ENCODE measurements at regions not wholly inside any gene's neighbourhood (a gene's known extent, or its start where the extent isn't known, plus 50 kb on each side); places are given as distances from the start of the nearest gene placed in this dataset.
A peak's percentile ranks its signal among the peaks of the same experiment; 100 is the strongest.

- no peak for DNase-seq
Observed at GRCh38 chr13:22336460-22336859, 665.6 kb downstream of the FGF9 start.

GRCh38 chr13:22357132-22357531 is 686.3 kb downstream of the FGF9 start:
- DNase-seq = peak; percentile 28

GRCh38 chr13:22369090-22369489 is 698.2 kb downstream of the FGF9 start:
- DNase-seq = no peak

GRCh38 chr13:22369840-22370239 is 699.0 kb downstream of the FGF9 start:
- no peak for DNase-seq

GRCh38 chr13:22372261-22372660 is 701.4 kb downstream of the FGF9 start:
- DNase-seq = no peak

DNA sequence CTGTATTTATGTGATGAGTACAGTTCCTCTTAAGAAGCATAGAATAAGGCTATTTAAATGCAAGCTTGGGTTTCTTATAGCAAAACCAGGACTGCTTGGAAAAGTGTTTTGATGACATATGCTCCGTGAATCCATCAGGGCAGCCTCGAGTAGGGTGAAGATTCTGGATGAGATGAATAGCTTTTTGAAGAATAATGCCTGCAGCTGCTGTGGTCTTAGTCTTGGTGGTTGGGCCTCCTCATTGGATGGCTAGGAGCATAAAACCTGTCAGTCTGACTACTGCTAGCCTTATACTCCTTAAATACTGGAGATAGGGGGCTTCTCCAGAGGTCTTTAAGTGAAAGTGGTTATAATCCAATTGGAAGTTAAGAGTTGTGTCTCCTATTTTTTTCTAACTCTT is 704.3 kb downstream of the FGF9 start:
- DNase-seq = no peak

GRCh38 chr13:22387899-22388298 is 717.0 kb downstream of the FGF9 start:
- no peak for DNase-seq

DNA sequence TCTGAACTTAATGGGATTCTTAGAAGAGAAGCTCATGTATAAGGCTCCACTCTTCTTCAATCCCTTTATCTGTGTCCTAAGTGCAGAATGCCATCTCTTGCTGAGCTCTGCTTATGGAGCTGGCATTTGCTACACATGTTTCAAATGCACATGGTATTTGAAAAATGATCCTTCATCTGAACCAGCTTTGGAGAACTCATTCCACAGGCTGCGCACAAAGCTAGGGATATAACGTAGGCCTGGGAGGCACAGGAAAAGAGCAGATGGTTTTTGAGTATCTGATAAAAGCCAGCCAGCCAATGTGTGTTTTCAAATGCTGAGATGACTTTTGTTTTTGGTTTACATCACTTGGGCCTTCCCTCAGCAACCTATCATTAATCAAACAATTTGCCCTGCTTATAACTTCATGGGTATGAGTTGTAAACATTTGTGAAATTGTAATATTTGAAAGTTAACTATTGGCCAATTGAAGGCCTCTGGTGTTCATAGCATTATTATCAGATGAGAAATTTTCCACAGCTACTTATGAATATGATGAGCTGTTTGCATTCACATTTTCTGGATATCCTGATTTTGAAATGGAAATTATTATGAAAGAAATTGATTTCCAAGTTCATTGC is 729.0 kb downstream of the FGF9 start:
- DNase-seq = no peak

DNA sequence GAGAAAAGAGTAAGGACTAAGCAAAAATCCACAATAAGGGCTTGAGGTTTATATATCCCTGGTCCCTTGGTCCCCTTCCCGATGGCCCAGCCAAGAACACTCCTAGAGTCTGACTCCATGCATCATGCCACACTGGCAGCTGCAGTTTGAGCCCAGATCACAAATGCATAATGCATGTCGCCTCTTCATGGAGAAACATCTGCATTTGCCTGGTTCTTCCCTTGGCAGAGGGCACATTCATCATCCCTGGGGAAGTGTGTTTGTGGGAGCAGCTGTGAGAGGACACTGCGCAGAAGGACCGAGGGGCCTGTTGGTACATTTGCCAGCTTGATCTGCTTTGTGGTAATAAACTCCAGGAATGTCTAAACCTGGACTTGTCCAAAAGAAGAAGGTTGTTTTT is 731.8 kb downstream of the FGF9 start:
- no peak for DNase-seq

- DNase-seq = no peak
Observed at GRCh38 chr13:22403144-22403543, 732.3 kb downstream of the FGF9 start.

- no peak for DNase-seq
Observed at GRCh38 chr13:22405891-22406290, 735.0 kb downstream of the FGF9 start.

DNA sequence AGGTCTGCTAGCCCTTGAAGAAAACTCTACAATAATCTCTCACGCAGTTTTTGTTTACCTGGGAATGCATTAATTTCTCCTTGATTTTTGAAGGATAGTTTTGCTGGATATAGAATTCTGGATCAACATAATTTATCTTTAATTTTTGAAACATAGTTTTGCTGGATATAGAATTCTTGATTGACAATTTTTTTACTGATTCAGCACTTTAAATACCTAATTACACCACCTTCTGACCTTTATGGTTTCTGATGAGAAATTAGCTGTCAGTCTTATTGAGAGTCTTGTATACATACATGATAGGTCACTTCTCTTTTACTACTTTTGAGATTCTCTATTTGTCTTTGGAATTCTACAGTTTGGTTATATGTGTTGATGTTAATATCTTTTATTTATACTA is 741.6 kb downstream of the FGF9 start:
- DNase-seq = no peak

- DNase-seq = no peak
Observed at GRCh38 chr13:22422023-22422422, 751.1 kb downstream of the FGF9 start.

DNA sequence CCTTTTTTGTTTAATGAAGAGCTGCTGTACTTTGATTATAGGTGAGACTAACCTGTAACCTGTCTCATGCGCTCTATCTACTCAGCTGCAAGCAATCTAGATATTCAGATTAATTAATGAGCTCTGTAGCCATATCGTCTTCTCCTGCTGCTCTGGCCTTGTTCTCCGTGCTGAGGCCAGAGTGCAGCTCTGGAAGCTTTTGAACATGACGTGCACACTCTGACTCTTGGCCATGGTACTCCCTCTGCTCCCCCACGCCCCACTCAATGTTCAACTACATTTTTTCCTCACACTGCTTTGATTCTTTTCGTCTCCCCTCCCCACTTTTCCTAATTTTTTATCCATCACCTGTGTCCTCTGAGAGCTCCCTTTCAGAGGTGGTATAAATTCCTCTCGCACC is 751.8 kb downstream of the FGF9 start:
- DNase-seq = no peak

DNA sequence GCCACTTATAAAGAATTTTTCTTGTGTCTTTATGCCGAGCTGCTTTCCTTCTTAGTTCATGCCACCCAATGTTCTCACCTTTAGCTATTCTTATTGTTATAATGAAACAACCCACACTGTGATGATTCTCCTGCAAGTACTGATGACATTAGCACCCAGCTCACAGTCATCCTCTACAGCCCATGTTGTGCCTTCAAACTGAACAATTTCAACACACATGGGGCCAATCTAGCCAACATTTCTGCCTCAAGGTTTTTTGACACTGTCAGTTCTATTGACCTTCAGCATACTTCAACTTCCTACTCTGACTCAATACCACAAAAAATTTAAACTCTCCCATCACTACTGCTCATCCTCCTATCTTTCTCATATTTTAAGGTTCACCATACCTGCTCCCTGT is 752.4 kb downstream of the FGF9 start:
- DNase-seq = no peak

DNA sequence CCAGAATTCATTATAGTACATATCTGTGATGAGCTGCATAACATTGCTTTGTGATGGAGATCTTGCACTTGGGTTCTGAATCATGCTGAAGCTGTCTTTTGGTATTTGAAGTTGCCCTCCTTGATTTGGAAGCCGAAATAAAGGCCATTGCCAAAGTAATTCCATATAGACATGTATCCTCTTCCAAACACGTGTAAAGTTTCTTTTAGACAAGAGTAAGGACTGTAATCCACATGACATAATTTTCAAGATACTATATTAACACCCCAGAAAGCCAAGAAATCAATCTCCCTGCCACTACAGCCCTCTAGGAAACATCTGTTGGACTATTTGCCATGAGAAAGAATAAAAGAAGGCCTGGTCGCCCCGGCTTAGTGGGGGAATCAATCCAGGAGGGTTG is 754.2 kb downstream of the FGF9 start:
- no peak for DNase-seq

DNA sequence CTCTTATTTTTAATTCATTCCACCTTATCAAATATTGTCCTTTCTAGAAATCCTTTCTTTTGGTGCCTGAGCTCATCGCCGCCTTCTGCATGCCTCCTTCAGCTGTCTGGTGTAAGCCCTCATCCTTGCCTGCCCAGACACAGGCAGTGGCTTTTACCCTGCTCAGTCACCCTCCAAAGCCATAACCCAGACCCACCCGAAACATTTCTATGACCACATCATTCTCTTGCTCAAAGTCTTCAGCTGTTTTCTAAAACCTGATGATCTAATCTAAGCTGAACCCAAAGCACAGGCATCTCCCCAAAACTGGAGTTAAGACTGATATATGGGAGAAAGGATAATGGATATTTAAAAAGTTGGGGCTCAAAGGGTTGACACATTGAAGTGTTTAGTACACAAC is 753.7 kb upstream of the SGCG start:
- no peak for DNase-seq

GRCh38 chr13:22427783-22428182 is 753.0 kb upstream of the SGCG start:
- no peak for DNase-seq

DNA sequence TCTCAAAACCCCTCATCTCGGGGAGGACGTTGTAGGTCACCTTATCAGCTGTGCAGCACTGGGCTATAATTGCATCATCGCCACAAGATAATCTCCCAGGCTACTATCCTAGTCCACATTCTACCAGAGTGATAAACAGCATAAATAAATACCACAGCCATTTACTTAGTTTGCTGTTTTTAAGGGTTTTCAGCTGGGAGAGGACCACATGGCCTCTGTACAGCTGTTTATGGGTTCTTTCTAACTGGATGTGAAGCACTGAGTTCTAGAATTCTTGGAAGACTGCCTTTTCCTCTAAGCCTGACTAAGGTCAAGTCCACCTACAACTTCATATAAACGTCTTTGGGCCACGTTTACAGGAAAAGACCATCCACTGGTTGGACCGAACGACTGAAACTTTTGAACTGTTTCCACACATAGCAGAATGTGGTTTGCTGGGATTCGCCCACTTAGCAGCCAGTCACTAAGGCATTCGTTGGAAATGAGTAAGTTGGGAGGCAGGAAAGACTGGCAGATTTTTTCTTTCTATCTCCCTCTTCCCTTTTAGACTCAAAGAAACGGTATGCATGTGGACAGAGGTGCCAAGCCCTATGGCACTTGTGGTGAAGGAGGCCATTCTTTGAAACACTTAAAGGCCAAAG is 752.5 kb upstream of the SGCG start:
- no peak for DNase-seq

DNA sequence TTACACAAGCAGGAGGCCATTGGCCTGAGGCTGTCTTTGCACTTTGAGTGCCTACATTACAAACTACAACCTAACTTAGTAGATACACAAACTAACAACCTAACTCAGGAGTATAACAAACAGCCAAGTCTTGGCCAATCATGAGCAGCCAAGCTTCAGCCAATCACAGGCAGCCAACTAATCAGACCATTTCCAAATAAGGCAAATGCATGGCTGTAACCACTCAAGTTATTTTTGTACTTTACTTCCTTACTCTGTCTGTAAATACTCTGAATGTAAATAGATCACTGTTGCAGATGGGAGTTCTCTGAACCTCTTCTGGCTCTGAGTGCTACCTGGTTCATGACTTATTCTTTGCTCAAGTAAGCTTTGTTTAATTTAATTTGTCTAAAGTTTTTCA is 748.1 kb upstream of the SGCG start:
- no peak for DNase-seq

DNA sequence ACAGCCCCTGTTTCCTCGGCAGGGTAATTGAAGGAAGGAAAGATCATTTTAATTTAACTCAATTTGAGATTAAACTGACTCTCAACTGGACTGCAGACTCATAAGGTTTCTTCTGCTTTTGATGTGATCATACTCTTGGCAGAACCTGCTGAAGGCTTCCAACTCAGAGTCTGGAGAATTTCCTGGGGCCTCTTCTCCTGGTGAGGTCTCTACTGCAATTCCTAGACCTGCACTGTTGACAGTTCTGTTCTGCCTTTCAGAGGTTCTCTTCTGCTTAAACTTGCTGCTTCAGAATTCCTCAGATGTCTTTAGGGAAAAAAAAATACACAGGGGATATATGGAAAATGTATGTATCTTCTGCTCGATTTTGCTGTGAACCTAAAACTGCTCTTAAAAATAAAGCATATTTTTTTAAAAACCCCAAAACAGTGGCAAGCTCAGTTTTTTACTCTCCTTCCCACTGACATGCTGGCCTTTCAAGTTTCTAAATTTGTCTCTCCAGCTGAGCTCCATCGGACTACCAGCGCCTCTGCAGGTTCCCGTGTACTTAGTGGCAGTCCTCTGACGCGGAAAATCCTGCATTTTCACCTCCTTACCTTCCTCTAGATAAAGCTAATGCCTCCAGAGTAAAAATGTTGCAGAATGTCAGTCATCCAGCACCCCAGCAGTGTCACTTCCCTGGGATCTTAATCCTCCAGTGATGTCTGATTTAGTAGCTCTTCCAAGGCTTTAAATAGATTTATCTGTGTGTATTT is 733.5 kb upstream of the SGCG start:
- no peak for DNase-seq

GRCh38 chr13:22449251-22449650 is 731.5 kb upstream of the SGCG start:
- DNase-seq = no peak

DNA sequence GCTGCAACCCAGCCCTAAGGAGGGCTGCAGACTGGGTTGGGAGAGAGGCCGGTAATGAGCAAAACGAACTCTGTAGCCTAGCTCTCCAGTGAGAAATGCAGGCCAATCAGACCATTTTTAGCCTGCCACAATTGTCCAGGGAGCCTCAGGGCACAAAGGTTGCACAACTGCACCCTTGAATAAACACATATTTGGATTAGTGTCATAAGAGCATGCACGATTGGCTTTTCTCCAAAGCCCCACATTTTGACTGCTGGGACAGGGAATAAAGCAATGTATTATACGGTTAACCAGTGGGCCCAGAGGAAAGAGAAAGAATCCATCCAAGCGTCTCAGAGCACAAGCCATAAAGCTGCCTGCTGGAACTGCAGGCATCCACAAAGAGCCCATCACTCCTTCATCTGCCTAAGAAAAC is 729.4 kb upstream of the SGCG start:
- DNase-seq = no peak

DNA sequence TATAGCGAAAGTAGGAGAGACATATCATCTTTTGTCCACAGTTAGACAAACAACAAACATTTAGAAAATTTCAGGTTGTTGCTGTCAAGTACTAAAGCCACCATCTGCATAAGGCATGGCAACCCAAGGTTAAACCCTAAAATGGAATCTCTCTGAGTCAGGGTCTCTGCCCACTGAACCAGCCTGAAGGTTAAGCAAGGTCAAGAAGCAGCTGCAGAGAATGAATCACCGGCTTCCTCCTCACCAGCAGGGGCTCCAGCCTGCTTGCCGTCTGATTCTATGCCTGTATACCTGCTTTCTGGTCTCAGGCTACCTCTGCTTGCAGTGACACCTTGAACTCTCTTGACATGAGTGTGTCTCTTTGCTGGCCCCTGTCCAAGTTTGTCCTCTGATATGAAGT is 726.2 kb upstream of the SGCG start:
- DNase-seq = no peak

DNA sequence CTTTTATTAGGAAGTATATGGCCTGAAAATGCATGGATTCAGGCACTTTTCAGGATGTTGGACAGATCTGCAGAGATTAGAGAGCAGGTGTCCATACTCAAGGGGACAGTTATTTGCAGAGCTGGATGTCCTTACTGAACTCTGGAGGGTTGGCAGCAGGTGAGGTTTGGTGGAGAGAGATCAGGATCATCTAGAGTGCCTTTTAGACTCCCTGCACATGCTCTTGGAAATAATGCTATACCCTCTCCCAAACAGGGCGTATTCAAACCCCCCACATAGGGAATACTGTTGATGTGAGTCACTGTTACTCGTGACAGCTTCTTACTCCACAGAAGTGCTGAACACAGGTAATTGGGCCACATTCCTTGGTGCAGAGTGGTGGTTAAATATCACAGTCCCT is 725.7 kb upstream of the SGCG start:
- DNase-seq = no peak

Measured in activated CD4-positive, alpha-beta T cell treated with anti-CD3 and anti-CD28 coated beads, Interleukin-10, Interleukin-2, amounts not matched to agents 100 ng/mL and 50 ng/mL, durations not matched to agents 16 hours and 8 hours (primary cell).